ENCODE measurements at regions not wholly inside any gene's neighbourhood (a gene's known extent, or its start where the extent isn't known, plus 50 kb on each side); places are given as distances from the start of the nearest gene placed in this dataset.

DNA sequence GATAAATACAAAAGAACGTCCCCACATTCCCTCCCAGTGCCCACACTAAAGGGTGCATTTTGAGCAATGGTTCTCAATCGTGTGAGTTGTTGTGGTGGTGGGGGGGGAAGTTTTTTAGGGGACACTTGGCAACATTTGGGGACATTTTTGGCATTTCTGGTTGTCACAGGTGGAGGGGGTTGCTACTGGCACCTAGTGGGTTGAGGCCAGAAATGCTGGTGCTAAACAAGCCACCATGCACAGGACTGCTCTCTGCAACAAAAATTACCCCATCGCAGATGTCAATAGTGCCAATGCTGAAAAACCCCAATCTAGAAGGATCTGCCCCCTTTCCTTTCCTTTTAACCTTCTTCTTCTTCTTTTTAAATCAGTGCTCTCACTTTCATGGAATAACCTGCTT, 453.3 kb downstream of the TSHZ3 start:
- no peak for DNase-seq

DNA sequence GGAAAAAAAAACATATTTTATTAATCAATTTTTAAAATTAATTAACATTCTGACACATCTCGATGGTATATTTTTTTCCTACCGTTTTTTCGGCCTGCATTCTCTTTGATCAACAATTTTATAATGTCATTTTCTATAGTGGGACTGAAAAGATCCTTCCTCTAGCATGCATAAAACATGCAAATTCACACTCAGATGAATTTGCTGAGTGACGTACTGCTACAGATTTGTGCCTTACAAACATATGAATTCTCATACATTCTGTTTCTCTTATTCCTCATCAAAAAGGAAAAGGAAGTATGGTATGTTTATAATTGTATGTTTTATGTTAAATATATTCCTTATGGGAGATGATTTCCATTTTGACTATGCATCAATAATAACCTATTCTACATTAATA, 458.2 kb downstream of the TSHZ3 start:
- DNase-seq = no peak

DNA sequence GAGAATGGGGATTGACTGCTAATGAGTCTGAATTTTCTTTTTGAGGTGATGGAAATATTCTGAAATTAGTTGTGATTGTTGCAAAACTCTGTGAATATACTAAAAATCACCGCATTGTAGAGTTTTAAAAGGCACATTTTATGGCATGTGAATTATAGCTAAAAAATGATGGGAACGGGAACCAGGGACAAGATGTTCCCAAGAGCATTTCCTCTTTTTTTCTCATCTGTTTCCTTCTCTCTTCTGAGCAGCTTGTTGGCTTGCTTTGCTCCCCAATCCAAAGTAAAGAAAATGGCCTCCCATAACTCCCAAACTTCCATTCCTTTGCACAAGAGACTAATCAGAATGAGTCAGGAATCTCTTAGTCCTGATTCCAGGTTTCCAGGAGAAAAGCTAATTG, 459.2 kb downstream of the TSHZ3 start:
- no peak for DNase-seq

DNA sequence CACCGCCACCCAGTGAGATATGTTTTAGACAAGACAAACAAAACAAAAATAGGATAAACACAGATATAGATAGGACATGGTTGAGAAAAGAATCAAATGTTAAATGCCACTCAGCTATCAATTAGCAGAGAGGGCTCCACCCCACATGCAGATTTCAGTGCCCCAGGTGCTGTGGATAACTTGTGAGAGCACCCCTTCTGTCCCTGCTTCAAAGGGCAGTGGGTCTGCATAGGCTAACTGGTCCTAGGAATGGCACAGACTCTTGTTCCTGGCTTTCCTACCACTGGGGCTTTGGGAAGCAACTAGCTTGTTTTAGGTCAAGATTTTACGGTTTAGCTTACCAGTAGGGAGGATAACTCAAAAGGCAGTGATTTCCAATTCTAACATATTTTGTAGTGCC, 460.3 kb downstream of the TSHZ3 start:
- no peak for DNase-seq

DNA sequence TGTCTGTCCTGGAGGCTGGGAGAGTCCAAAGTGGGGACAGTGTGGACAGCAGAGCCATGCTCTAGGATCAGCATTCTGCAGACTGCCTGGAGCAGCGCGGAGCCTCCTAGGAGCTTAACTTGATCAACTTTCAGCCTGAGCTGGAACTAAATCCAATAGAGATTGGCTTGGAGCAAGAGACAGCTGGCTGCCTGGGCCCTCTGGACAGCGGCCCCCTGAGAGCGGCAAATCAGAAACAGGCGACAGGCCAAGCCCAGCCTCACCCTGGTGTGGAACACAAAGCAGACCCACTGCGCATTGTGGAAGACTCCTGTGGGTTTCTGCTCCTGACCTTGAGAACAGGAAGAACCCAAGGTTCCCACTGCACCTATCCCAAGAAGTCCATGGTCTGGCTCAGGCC, 462.2 kb downstream of the TSHZ3 start:
- DNase-seq = no peak

DNA sequence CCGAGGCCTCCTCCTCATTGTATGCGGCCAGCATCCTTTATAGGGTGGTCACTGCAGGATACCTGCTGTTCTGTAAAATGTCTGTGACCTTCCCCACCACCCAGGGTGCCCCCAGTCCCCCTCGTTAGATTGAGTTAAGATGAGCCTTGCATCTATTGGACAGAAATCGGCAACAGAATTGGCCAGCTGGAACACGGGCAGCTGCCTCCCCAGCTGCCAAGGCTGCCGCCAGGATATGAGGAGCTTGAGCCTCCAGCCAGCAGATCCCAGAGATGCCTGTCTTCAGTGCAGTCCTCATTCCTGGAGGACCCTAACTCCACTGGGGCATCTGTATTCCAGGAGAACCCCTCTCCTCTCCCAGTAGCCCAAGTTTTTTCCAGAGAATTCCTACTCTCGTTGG, 463.0 kb downstream of the TSHZ3 start:
- DNase-seq = no peak

DNA sequence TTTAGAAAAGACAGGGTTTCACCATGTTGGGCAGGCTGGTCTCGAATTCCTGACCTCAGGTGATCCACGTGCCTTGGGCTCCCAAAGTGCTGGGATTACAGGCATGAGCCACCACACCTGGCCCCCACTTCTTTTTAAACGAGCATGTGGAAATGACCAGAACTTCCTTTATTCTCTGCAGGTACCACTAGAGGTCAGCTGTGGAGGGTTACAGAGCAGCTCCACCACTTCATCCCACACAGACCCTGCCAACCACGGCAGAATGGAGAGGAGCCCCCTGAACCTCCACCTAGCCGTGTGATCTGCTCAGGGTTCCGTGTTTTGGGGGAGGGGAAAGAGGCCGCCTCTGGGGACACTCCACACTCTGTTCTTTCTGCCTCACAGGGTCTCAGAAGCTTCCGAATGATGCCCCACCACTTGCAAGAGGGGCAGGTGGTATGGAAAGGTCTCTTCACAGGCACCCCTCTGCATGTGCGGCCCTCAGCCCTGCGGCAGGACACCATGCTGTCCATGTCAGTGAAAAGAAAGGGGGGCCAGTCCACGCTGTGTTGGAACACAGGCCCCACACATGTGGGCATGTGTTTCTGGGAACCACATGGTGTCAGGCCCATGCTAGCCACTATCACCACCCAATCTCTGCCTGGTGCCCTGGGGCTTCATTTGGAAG, 465.0 kb downstream of the TSHZ3 start:
- DNase-seq = no peak

DNA sequence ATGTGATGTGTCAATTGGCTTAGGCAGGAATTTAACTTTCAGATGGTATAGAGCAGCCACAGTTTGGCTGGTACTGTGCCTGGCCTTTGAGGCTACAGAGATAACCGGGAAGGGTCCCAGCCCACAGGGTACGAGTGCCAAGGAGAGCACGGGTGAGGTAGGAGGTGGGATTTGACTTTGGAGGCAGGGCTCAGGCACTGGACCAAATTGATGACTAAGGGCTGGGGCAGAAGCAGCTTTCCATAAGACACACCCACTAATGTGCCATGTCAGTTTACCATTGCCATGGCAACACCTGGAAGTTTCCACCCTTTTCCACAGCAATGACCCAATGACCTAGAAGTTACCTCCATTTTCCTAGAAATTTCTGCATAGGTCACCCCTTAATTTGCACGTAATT, 466.2 kb downstream of the TSHZ3 start:
- no peak for DNase-seq

DNA sequence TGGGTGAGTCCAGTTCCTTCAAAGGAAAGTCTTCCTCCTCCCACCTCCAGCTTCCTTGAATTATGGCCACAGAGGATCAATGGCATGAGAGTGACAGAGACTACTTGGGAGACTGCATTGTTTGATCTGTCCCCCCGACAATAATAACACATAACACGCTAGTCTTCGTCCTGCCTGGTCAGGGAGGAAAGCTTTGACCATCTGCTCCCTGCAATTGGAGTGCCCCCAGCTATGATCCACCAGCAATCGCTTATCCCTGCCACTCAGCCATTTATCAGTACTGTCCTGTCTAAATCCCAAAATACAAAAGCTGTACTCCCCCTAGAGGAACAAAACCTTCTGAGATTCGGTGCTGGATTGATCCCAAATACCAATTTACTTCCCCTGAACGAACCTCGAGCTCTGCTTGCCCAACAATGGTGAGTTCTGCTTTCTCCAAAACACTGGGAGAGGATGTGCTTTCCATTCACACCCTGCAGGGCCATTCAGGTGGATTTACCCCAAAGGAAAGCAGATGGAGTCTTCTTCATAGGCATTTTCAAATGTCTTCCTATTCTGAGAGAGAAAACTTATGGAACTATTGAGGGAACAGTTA, 466.7 kb downstream of the TSHZ3 start:
- DNase-seq = no peak

DNA sequence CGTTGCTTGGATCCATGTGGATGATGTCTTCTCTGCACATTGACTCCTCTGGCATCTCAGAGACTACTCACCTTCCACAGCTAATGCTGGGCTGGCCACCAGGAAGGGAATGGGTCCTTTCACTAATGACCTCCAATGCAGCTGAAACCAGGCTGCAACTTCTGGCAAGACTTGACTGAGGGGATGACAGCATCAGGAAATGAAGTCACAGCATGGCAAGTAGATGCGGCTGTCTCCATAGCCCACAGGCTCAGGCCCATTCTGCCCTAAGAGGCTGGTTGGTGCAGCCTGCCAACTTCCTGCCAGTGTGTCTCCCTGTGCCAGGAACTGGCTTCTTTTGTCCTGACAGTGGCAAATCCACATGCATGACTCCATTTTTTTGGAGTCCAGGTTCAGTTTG, 467.3 kb downstream of the TSHZ3 start:
- DNase-seq = no peak

DNA sequence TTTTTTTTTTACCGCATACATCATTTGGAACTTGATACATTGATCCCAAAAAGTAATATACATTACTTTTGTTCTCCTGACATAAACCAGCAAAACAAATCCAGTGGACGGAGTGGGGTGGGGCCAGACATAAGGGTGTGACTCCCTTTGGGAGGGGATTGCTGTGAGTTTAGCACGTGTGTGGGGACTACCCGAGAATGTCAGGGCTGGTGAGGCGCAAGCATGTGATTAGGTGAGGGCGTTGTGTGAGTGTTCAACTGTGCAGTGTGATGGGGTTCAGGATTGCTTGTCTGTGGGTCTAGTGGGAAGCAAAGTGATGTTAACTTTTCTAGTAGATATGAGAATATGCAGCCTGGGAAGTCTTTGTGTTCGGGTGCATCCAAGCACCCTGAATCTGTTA, 468.0 kb downstream of the TSHZ3 start:
- no peak for DNase-seq

DNA sequence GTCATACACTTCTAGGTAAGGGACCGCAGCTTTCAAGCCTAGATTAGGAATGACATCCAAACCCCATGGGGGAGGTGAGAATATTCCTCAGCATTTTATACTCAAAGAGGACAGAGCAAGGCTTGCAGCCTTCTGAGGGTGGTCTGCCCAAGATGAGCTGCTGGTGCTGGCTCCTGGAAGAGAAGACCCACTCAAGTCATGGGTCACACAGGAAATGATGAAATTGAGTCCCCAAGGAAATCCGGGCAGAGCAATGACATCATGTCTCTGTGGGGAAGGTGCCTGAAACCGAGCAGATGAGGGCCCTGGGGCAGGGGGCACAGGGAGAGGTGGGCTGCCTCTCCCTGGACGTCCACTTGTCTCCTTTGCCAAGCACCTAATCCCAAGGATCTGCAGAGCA, 468.7 kb downstream of the TSHZ3 start:
- DNase-seq = no peak

DNA sequence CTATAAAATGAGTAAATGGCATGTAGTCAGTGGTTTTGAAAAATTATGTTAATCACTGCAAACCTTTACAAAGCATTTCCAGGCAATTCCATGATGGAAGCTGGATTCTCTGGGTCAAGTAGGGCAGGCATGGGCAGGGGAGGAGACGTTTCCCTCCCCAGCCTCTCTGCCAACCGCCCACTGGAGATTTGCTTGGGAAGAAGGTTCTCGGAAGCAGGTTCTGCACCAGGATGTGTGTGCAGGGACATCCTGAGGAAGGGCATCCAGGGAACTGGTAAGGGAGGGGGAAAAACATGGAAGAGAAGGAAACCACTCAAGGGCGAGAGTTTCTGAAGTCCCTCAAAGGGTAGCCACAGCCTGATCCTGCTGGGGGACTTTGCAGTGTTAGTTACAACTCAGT, 469.1 kb downstream of the TSHZ3 start:
- no peak for DNase-seq

DNA sequence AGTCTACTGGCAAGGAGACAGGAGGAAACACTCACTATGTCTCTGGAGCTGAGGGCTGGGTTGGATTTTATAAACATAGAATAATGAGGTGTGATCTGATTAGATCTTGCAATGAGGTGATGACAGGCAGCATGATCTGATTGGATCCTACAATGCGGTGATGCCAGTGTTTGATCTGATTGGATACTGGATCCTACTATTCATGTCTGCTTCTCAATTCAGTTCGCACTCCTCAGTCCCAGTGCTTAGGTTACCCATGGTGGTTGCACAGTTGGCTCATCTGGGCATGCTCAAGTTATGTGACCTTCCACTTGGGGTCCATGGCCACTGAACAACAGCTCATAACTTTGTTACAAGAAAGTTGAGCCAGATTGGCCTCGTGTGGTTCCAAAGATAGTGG, 469.5 kb downstream of the TSHZ3 start:
- DNase-seq = no peak

DNA sequence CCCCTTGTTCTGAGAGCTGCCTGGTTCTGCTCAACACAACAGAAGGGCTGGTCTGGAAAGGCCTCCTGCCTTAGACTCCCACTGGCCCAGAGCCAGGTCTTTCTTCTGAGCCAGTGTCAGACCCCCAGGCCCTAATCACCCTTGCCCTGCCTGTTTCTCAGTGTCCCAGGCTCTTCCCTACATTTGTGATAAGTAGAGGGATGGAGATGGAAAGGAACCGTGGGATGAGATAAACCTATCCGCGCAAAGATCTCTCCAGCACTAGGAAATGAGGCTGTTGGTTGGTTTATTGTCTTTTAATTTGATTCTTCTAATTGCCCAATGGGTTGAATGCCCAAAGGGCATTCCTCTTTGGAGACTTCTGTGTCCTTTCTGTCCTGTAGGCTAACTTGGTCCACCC, 470.0 kb downstream of the TSHZ3 start:
- DNase-seq = no peak

DNA sequence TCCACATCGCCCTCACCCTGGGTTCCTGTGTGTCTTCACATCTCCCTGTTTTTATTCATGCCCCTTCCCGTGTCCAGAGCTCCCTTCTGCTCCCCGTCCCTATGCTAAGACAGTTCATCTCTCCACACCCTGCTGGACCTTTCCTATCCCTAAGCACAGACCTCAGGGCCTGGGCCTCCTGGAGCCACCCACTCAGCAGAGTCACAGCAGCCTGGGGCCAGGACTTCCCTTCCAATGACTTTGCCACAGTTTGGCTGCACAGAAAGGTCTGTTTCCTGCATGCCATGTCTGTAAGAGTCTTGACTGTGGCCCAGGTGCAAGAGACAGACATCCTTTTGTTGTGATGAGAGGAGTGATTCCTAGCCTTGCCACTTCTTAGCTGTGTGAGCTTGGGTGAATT, 470.7 kb downstream of the TSHZ3 start:
- DNase-seq = no peak

DNA sequence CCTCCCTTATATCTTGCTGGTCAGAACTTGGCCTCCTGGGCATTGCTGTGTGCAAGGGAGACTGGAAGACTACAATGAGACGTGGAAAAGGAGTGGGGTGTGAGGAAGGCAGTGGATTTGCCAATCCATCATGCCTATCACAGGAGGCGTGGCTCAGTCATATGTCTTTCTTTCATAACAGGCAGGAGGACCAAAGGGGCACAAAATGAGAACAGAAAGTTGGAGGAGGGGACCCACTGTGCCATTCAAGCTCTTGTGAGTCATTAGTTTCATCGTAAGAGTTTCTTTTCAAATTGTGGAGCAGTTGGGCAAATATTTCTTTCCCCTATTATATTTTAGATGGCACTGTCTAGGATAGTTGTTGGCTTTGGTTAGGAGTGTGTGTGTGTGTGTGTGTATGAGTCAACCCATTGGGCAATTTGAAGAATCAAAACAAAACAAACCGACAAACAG, 471.5 kb downstream of the TSHZ3 start:
- no peak for DNase-seq

DNA sequence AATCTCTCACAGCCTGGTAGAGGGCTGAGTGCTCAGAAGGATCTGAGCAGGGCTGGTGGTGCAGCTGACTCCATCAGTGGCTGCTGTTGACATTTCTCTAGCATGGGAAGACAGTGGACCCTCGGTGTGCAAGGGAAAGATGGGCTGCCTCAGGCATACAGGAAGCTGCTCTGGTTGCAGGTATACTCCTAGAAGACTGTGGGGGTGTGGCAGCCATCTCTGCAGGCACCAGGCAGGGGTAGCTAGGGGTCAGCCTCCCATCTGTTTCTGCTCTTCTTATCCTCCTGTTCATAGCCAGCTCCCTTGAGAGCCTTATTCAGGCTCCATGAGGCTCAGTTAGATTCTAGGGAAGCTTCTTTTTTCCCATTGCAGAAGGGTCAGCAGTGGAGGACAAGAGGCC, 475.5 kb downstream of the TSHZ3 start:
- no peak for DNase-seq

DNA sequence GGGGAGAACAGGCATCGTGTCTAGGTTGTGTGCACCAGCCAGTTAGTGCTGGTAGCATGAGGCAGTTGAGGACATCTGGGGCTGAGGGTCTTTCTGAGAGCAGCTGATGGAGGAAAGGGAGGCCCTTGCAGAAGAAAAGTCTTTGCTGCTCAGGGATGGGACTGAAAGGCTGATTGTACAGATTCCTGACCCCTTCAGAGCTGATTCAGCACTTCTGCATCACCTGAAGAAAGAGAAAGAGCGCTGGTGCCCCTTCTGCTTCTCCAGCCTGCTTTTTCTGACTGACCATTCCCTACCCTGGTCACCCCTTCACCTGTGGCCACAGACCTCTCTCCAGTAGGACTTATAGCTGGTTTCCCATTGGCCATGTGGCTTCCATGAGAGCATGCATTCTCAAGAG, 476.2 kb downstream of the TSHZ3 start:
- DNase-seq = no peak

DNA sequence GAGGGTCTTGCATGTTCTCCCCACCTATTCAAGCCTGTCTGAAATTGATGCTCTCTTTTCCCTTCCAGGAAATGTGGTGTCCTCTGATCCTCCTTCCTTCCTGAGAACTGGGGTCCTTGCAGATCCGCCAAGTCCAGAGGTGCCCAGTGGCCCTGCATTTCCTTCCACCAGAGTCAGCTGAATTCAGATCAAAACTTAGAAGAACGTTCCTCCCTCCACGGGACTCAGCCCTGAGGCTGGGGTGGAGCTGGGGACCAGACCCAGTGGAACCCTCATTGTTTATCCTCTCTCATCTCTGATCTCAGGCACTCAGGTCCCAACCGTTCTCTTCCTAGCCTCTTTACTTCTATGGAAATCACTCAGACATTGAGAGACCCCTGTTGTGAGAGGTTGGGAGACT, 477.3 kb downstream of the TSHZ3 start:
- DNase-seq = no peak

DNA sequence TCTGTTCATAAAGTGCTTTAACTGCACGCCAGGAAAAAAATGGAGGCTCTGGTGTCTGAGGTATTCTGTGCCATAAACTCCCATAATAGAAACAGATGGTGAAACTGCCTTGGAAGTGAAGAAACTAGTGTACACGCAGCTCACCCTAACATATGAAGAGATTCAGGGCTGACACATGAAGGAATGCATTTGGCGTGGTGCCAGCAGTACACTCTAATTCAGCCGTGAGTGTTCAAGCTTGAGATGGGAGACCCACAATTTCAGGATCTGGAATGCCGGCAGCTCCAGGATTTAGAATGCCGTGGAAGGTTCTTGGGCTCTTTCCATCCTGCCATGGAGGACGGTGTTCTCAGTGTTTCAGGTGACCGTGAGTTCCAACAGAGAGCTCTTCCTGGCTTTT, 478.4 kb downstream of the TSHZ3 start:
- DNase-seq = no peak

DNA sequence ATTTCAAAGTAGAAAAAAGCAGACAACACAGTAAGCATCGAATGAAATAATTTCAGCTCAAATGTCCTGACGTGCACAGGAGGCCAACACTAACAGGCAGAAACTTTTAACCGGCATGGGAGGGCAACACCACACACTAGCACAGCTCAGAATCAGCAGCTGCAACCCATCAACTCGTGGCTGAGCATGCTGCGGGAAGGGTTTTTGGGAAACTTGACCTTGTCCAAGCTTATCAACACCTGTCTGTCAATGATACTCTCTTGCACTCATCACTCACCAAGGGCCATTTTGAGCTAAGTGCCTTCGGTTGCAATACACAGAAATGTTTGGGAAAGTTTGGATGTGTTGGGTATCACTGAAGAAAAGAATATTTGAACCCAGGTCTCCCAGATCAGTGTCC, 483.7 kb downstream of the TSHZ3 start:
- no peak for DNase-seq

DNA sequence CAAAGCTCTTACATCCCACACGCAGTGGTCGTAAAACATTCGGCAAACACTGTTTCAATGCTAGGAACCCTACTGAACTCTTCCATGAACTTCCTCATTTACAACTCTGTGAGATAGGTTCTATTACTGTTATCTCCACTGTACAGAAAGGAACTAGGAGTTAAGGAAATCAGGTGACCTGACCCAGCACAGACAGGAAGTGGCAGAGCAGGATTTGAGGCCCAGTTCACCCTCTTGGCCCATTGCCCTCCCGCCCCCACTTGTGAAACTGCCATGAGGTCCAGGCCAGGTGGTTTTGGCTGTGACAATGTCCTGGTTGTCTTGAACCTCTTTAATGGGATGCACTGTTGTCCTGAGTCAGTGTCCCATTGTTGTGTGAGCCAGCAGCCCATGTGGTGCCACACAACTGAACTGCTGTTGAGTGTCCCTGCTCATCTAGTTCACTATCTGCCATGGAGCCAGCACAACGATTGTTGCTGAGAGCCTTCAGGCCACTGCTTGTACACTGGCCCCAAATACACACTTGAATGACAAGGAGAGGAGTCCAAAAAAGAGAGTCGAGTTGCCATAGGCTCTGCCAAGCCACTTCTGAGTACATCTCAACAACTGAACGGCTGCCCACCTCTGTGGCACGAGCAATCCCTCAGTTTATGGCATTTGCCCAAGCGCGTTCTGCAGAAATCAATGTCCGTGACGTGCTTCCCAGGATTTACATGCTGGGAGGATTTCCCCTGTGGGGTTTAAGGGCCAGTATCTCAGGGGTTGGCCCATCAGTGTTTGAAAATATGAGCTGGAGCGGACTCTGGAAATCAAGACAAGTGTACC, 484.6 kb downstream of the TSHZ3 start:
- DNase-seq = no peak

DNA sequence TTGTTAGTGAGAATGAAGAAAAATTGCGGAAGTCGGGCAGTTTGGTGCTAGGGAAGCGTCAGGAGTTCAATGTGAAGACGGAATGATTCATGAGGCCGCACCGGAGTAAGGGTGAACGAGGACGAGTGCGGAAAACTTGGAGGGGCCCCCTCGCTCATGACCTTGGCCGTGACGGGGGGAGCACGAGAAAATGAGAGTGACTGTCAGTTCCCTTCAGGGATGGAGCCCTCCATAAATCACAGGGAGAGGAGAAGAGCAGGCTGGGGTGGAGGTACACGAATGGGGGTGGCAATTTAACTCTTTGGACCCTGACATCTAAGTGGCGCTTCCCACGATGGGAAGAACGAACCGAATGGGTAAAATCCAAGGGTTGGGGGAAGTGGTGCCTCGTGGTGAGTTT, 486.4 kb downstream of the TSHZ3 start:
- no peak for DNase-seq
